Endothelial cell of umbilical vein (primary cell): ENCODE measurements at regions not wholly inside any gene's neighbourhood (a gene's known extent, or its start where the extent isn't known, plus 50 kb on each side); places are given as distances from the start of the nearest gene placed in this dataset.

ENCODE experiments used
- BruUV-seq: library from RNA; stranded (reverse); fragments of 400-500 nt; replicated peaks from 2 replicates; lab custom pipeline; 2021; lab: Mats Ljungman, UMichigan
- CTCF ChIA-PET: fragments of 300-600, 350-600 bp; sonication (Branson Sonifier 250); formaldehyde crosslinking; loops from one replicate; lab custom pipeline; 2021; ENCODE audit warnings: antibody characterized with exemption, inconsistent platforms; lab: Charles Lee
- POLR2A ChIA-PET: fragments of 300-600, 350-600 bp; sonication (Branson Sonifier 250); formaldehyde crosslinking; loops from one replicate; lab custom pipeline; 2021; ENCODE audit warnings: antibody characterized with exemption, inconsistent platforms; lab: Charles Lee
- DNase-seq: peaks from one replicate; pipeline ENCODE4 v3.0.0-alpha.2; 2011; ENCODE audit warnings: low read depth, low spot score
- FAIRE-seq: peaks from 2 replicates; lab custom pipeline; 2011; peaks lifted over from hg19 to GRCh38; lab: Jason Lieb, UNC
- H2AFZ ChIP-seq: 2 replicates; pipeline ENCODE4 v1.6.0; 2012; ENCODE audit warnings: low read depth, low read length, control low read depth, inconsistent platforms
- H3K27ac ChIP-seq: 2 replicates; pipeline ENCODE4 v1.5.1; 2011; ENCODE audit warnings: low read depth, mild to moderate bottlenecking, control low read depth, low read length, moderate library complexity; ENCODE audit not compliant: insufficient read depth
- H3K27me3 ChIP-seq, 2 experiments: 2 replicates each; pipeline versions ENCODE4 v1.6.0 to v1.6.1; 2011; ENCODE audit warnings: low read length in 2 of 2, mixed read lengths in 1 of 2; ENCODE audit not compliant: control insufficient read depth in 2 of 2, insufficient read depth in 2 of 2
- H3K36me3 ChIP-seq, 2 experiments: 2 replicates in 1 of 2; 3 replicates in 1 of 2; pipeline ENCODE4 v1.5.1; 2011; ENCODE audit warnings: low read length in 2 of 2, mild to moderate bottlenecking in 1 of 2, moderate library complexity in 1 of 2; ENCODE audit not compliant: control insufficient read depth in 2 of 2, insufficient read depth in 2 of 2; ENCODE audit errors: extremely low read depth in 1 of 2
- H3K4me1 ChIP-seq: 3 replicates; pipeline ENCODE4 v1.5.1; 2011; ENCODE audit warnings: mild to moderate bottlenecking, low read length; ENCODE audit not compliant: control insufficient read depth, insufficient read depth; ENCODE audit errors: extremely low read depth
- H3K4me2 ChIP-seq: 2 replicates; pipeline ENCODE4 v1.6.1; 2011; ENCODE audit warnings: low read length, control low read depth, mixed read lengths; ENCODE audit not compliant: insufficient read depth
- H3K4me3 ChIP-seq, 3 experiments: fragments of 200-600 bp in 1 of 3; sonication (generic), shearing (Covaris generic) in 1 of 3; replicated peaks in 1 of 3; 2 replicates each; pipeline ENCODE4 v1.5.1; 2011 to 2016; ENCODE audit warnings: control low read depth in 3 of 3, low read length in 3 of 3, mild to moderate bottlenecking in 2 of 3, inconsistent platforms in 1 of 3, low read depth in 1 of 3, moderate library complexity in 1 of 3; ENCODE audit not compliant: insufficient read depth in 1 of 3
- H3K79me2 ChIP-seq: 2 replicates; pipeline ENCODE4 v1.6.0; 2012; ENCODE audit warnings: low read length, inconsistent platforms; ENCODE audit not compliant: control insufficient read depth, insufficient read depth
- H3K9ac ChIP-seq: replicated peaks from 2 replicates; pipeline ENCODE3; 2011; ENCODE audit warnings: low read length, control low read depth; ENCODE audit not compliant: insufficient read depth; ENCODE audit errors: extremely low read depth
- H3K9me1 ChIP-seq: replicated peaks from 3 replicates; pipeline ENCODE4 v1.6.0; 2011; ENCODE audit warnings: mild to moderate bottlenecking, low read length; ENCODE audit not compliant: control insufficient read depth, insufficient read depth; ENCODE audit errors: extremely low read depth
- H3K9me3 ChIP-seq: replicated peaks from 2 replicates; pipeline ENCODE4 v1.5.1; 2012; ENCODE audit warnings: low read length, inconsistent platforms; ENCODE audit not compliant: control insufficient read depth, insufficient read depth
- H4K20me1 ChIP-seq: replicated peaks from 2 replicates; pipeline ENCODE3; 2011; ENCODE audit warnings: mild to moderate bottlenecking, low read length; ENCODE audit not compliant: control insufficient read depth, insufficient read depth; ENCODE audit errors: extremely low read depth
- CTCF ChIP-seq, 2 donors: IDR thresholded peaks; 1 replicate in 1 of 2; 2 replicates in 1 of 2; pipeline ENCODE4 v1.5.1; 2011; ENCODE audit warnings: low read length in 2 of 2, mild to moderate bottlenecking in 2 of 2, moderate library complexity in 2 of 2, control low read depth in 1 of 2, inconsistent platforms in 1 of 2, low read depth in 1 of 2; ENCODE audit not compliant: insufficient read depth in 1 of 2; ENCODE audit errors: extremely low read depth in 1 of 2
- EZH2 ChIP-seq: IDR thresholded peaks from 2 replicates; pipeline ENCODE4 v1.6.1; 2012; ENCODE audit warnings: borderline replicate concordance, low read depth, mild to moderate bottlenecking, moderate library complexity, low read length, inconsistent platforms; ENCODE audit not compliant: severe bottlenecking
- FOS ChIP-seq: IDR thresholded peaks from 2 replicates; pipeline ENCODE4 v1.6.1; 2011; ENCODE audit warnings: mild to moderate bottlenecking, low read length, moderate library complexity, borderline replicate concordance; ENCODE audit not compliant: insufficient read depth
- GATA2 ChIP-seq: IDR thresholded peaks from 2 replicates; pipeline ENCODE4 v1.7.0; 2011; ENCODE audit warnings: low read depth, mild to moderate bottlenecking, moderate library complexity, mixed read lengths, low read length; ENCODE audit not compliant: insufficient read length, insufficient read depth
- JUN ChIP-seq: IDR thresholded peaks from 2 replicates; pipeline ENCODE4 v1.6.1; 2011; ENCODE audit warnings: borderline replicate concordance, low read depth; ENCODE audit not compliant: insufficient read length, insufficient read depth
- MAX ChIP-seq: IDR thresholded peaks from 2 replicates; pipeline ENCODE4 v1.6.1; 2011; ENCODE audit not compliant: insufficient read depth, insufficient read length
- MYC ChIP-seq: IDR thresholded peaks from one replicate; pipeline ENCODE4 v1.6.1; 2011; ENCODE audit warnings: mild to moderate bottlenecking, low read depth, low read length
- POLR2A ChIP-seq: IDR thresholded peaks from 2 replicates; pipeline ENCODE4 v1.6.1; 2012; ENCODE audit warnings: low read depth, mild to moderate bottlenecking, control low read depth, low read length
- POLR2AphosphoS5 ChIP-seq: IDR thresholded peaks from 2 replicates; pipeline ENCODE4 v1.6.1; 2012; ENCODE audit warnings: low read depth, mild to moderate bottlenecking, control low read depth, low read length, moderate library complexity; ENCODE audit not compliant: insufficient read depth
- dilution Hi-C: fragments of 300-500 bp; cut with MboI; formaldehyde crosslinking; loops from one replicate; pipeline ENCODE4 v1.15.0; 2019; ENCODE audit warnings: low sequenced_read_pairs; ENCODE audit not compliant: extremely low pct_ligation_motif_present
- intact Hi-C: fragments of 100-400 bp; cut with micrococcal nuclease; formaldehyde crosslinking; loops from one replicate; pipeline ENCODE4 v1.10.0; 2022

- CTCF ChIA-PET, result no interaction called here
- no peak overlapping the region for H3K9ac ChIP-seq
- no peaks in the 10 kb centered on the region for H3K79me2 ChIP-seq
- TF ChIP-seq POLR2AphosphoS5, result no peak
- TF ChIP-seq CTCF (IDR thresholded peaks at IDR 0.05; ENCODE audit: extremely low read depth in 1 of 2, insufficient read depth in 1 of 2, low read depth in 1 of 2, low read length in 2 of 2), result no peak
- no peak for TF ChIP-seq MAX
- TF ChIP-seq MYC, result no peak
- dilution Hi-C loops (no loop called here), intact Hi-C loops (no loop called here)
- H3K9me1 ChIP-seq, result no peaks in the 10 kb centered on the region
- no peaks in the 10 kb centered on the region for H4K20me1 ChIP-seq
- no peak overlapping the region for H3K4me3 ChIP-seq
- no peaks in the 10 kb centered on the region for H3K4me1 ChIP-seq
- DNase-seq (no peak), FAIRE-seq (no peak)
- no peak overlapping the region for H3K27ac ChIP-seq
- H3K27me3 ChIP-seq, result no peaks in the 10 kb centered on the region
- POLR2A ChIA-PET, result no interaction called here
- no peak overlapping the region for H2AFZ ChIP-seq
- BruUV-seq, result no TSS peak
- no peaks in the 10 kb centered on the region for H3K9me3 ChIP-seq
- H3K36me3 ChIP-seq, result no peaks in the 10 kb centered on the region
- H3K4me2 ChIP-seq, result no peak overlapping the region
Measured at GRCh38 chr11:38687008-38687407, 2089.0 kb upstream of the RAG2 start.

- Histone ChIP-seq H3K36me3 (no peaks in the 10 kb centered on the region), H3K27me3 (no peaks in the 10 kb centered on the region), H3K79me2 (no peaks in the 10 kb centered on the region), H2AFZ (no peak overlapping the region), H3K27ac (no peak overlapping the region), H3K4me1 (no peaks in the 10 kb centered on the region), H3K9me1 (no peaks in the 10 kb centered on the region), H3K4me3 (no peak overlapping the region), H4K20me1 (no peaks in the 10 kb centered on the region), H3K4me2 (no peak overlapping the region), H3K9me3 (peaks cover 3% of the 10 kb centered on the region), H3K9ac (no peak overlapping the region)
- intact Hi-C loops, result no loop called here
- FAIRE-seq (no peak), DNase-seq (no peak)
- dilution Hi-C loops, result no loop called here
- ChIA-PET CTCF (no interaction called here), POLR2A (no interaction called here)
- no peak for TF ChIP-seq EZH2
- TF ChIP-seq GATA2, result no peak
- no peak for TF ChIP-seq CTCF (IDR thresholded peaks at IDR 0.05; ENCODE audit: extremely low read depth in 1 of 2, insufficient read depth in 1 of 2, low read depth in 1 of 2, low read length in 2 of 2)
- no peak for TF ChIP-seq FOS
- no peak for TF ChIP-seq POLR2A
- TF ChIP-seq MYC, result no peak
- TF ChIP-seq JUN, result no peak
- TF ChIP-seq MAX, result no peak
- TF ChIP-seq POLR2AphosphoS5, result no peak
- BruUV-seq, result no TSS peak
Measured at GRCh38 chr11:38683484-38683883, 2085.4 kb upstream of the RAG2 start.
